Endothelial cell of umbilical vein (primary cell): ENCODE measurements at regions not wholly inside any gene's neighbourhood (a gene's known extent, or its start where the extent isn't known, plus 50 kb on each side); places are given as distances from the start of the nearest gene placed in this dataset.

Experiments used
- BruUV-seq: library from RNA; stranded (reverse); fragments of 400-500 nt; replicated peaks from 2 replicates; lab custom pipeline; 2021; lab: Mats Ljungman, UMichigan
- CTCF ChIA-PET: fragments of 300-600, 350-600 bp; sonication (Branson Sonifier 250); formaldehyde crosslinking; loops from one replicate; lab custom pipeline; 2021; ENCODE audit warnings: antibody characterized with exemption, inconsistent platforms; lab: Charles Lee
- POLR2A ChIA-PET: fragments of 300-600, 350-600 bp; sonication (Branson Sonifier 250); formaldehyde crosslinking; loops from one replicate; lab custom pipeline; 2021; ENCODE audit warnings: antibody characterized with exemption, inconsistent platforms; lab: Charles Lee
- DNase-seq: peaks from one replicate; pipeline ENCODE4 v3.0.0-alpha.2; 2011; ENCODE audit warnings: low read depth, low spot score
- FAIRE-seq: peaks from 2 replicates; lab custom pipeline; 2011; peaks lifted over from hg19 to GRCh38; lab: Jason Lieb, UNC
- H2AFZ ChIP-seq: 2 replicates; pipeline ENCODE4 v1.6.0; 2012; ENCODE audit warnings: low read depth, low read length, control low read depth, inconsistent platforms
- H3K27ac ChIP-seq: 2 replicates; pipeline ENCODE4 v1.5.1; 2011; ENCODE audit warnings: low read depth, mild to moderate bottlenecking, control low read depth, low read length, moderate library complexity; ENCODE audit not compliant: insufficient read depth
- H3K27me3 ChIP-seq, 2 experiments: 2 replicates each; pipeline versions ENCODE4 v1.6.0 to v1.6.1; 2011; ENCODE audit warnings: low read length in 2 of 2, mixed read lengths in 1 of 2; ENCODE audit not compliant: control insufficient read depth in 2 of 2, insufficient read depth in 2 of 2
- H3K36me3 ChIP-seq, 2 experiments: 2 replicates in 1 of 2; 3 replicates in 1 of 2; pipeline ENCODE4 v1.5.1; 2011; ENCODE audit warnings: low read length in 2 of 2, mild to moderate bottlenecking in 1 of 2, moderate library complexity in 1 of 2; ENCODE audit not compliant: control insufficient read depth in 2 of 2, insufficient read depth in 2 of 2; ENCODE audit errors: extremely low read depth in 1 of 2
- H3K4me1 ChIP-seq: 3 replicates; pipeline ENCODE4 v1.5.1; 2011; ENCODE audit warnings: mild to moderate bottlenecking, low read length; ENCODE audit not compliant: control insufficient read depth, insufficient read depth; ENCODE audit errors: extremely low read depth
- H3K4me2 ChIP-seq: 2 replicates; pipeline ENCODE4 v1.6.1; 2011; ENCODE audit warnings: low read length, control low read depth, mixed read lengths; ENCODE audit not compliant: insufficient read depth
- H3K4me3 ChIP-seq, 3 experiments: fragments of 200-600 bp in 1 of 3; sonication (generic), shearing (Covaris generic) in 1 of 3; replicated peaks in 1 of 3; 2 replicates each; pipeline ENCODE4 v1.5.1; 2011 to 2016; ENCODE audit warnings: control low read depth in 3 of 3, low read length in 3 of 3, mild to moderate bottlenecking in 2 of 3, inconsistent platforms in 1 of 3, low read depth in 1 of 3, moderate library complexity in 1 of 3; ENCODE audit not compliant: insufficient read depth in 1 of 3
- H3K79me2 ChIP-seq: 2 replicates; pipeline ENCODE4 v1.6.0; 2012; ENCODE audit warnings: low read length, inconsistent platforms; ENCODE audit not compliant: control insufficient read depth, insufficient read depth
- H3K9ac ChIP-seq: replicated peaks from 2 replicates; pipeline ENCODE3; 2011; ENCODE audit warnings: low read length, control low read depth; ENCODE audit not compliant: insufficient read depth; ENCODE audit errors: extremely low read depth
- H3K9me1 ChIP-seq: replicated peaks from 3 replicates; pipeline ENCODE4 v1.6.0; 2011; ENCODE audit warnings: mild to moderate bottlenecking, low read length; ENCODE audit not compliant: control insufficient read depth, insufficient read depth; ENCODE audit errors: extremely low read depth
- H3K9me3 ChIP-seq: replicated peaks from 2 replicates; pipeline ENCODE4 v1.5.1; 2012; ENCODE audit warnings: low read length, inconsistent platforms; ENCODE audit not compliant: control insufficient read depth, insufficient read depth
- H4K20me1 ChIP-seq: replicated peaks from 2 replicates; pipeline ENCODE3; 2011; ENCODE audit warnings: mild to moderate bottlenecking, low read length; ENCODE audit not compliant: control insufficient read depth, insufficient read depth; ENCODE audit errors: extremely low read depth
- CTCF ChIP-seq, 2 donors: IDR thresholded peaks; 1 replicate in 1 of 2; 2 replicates in 1 of 2; pipeline ENCODE4 v1.5.1; 2011; ENCODE audit warnings: low read length in 2 of 2, mild to moderate bottlenecking in 2 of 2, moderate library complexity in 2 of 2, control low read depth in 1 of 2, inconsistent platforms in 1 of 2, low read depth in 1 of 2; ENCODE audit not compliant: insufficient read depth in 1 of 2; ENCODE audit errors: extremely low read depth in 1 of 2
- EZH2 ChIP-seq: IDR thresholded peaks from 2 replicates; pipeline ENCODE4 v1.6.1; 2012; ENCODE audit warnings: borderline replicate concordance, low read depth, mild to moderate bottlenecking, moderate library complexity, low read length, inconsistent platforms; ENCODE audit not compliant: severe bottlenecking
- JUN ChIP-seq: IDR thresholded peaks from 2 replicates; pipeline ENCODE4 v1.6.1; 2011; ENCODE audit warnings: borderline replicate concordance, low read depth; ENCODE audit not compliant: insufficient read length, insufficient read depth
- MAX ChIP-seq: IDR thresholded peaks from 2 replicates; pipeline ENCODE4 v1.6.1; 2011; ENCODE audit not compliant: insufficient read depth, insufficient read length
- MYC ChIP-seq: IDR thresholded peaks from one replicate; pipeline ENCODE4 v1.6.1; 2011; ENCODE audit warnings: mild to moderate bottlenecking, low read depth, low read length
- POLR2A ChIP-seq: IDR thresholded peaks from 2 replicates; pipeline ENCODE4 v1.6.1; 2012; ENCODE audit warnings: low read depth, mild to moderate bottlenecking, control low read depth, low read length
- dilution Hi-C: fragments of 300-500 bp; cut with MboI; formaldehyde crosslinking; loops from one replicate; pipeline ENCODE4 v1.15.0; 2019; ENCODE audit warnings: low sequenced_read_pairs; ENCODE audit not compliant: extremely low pct_ligation_motif_present
- intact Hi-C: fragments of 100-400 bp; cut with micrococcal nuclease; formaldehyde crosslinking; loops from one replicate; pipeline ENCODE4 v1.10.0; 2022

- Histone ChIP-seq H3K4me3 (no peak overlapping the region), H3K9me3 (no peaks in the 10 kb centered on the region), H3K27ac (no peak overlapping the region), H4K20me1 (no peaks in the 10 kb centered on the region), H3K36me3 (no peaks in the 10 kb centered on the region), H3K4me1 (no peaks in the 10 kb centered on the region), H3K79me2 (no peaks in the 10 kb centered on the region), H2AFZ (no peak overlapping the region), H3K9me1 (no peaks in the 10 kb centered on the region), H3K9ac (no peak overlapping the region), H3K4me2 (no peak overlapping the region), H3K27me3 (no peaks in the 10 kb centered on the region)
- DNase-seq, result no peak
- TF ChIP-seq JUN (no peak), POLR2A (no peak), MYC (no peak), MAX (no peak), EZH2 (no peak), CTCF (IDR thresholded peaks at IDR 0.05; ENCODE audit: extremely low read depth in 1 of 2, insufficient read depth in 1 of 2, low read depth in 1 of 2, low read length in 2 of 2) (no peak)
- CTCF ChIA-PET, result no interaction called here
- intact Hi-C loops, result no loop called here
- POLR2A ChIA-PET, result no interaction called here
- dilution Hi-C loops, result no loop called here
- FAIRE-seq, result no peak
- BruUV-seq, result no TSS peak
These were observed 640.9 kb upstream of the MIR17HG start for GRCh38 chr13:90706631-90707030.

GRCh38 chr13:90708128-90708527 is 639.4 kb upstream of the MIR17HG start:
- no peak for DNase-seq
- Histone ChIP-seq H3K36me3 (no peaks in the 10 kb centered on the region), H4K20me1 (no peaks in the 10 kb centered on the region), H3K4me3 (no peak overlapping the region), H2AFZ (no peak overlapping the region), H3K4me2 (no peak overlapping the region), H3K9ac (no peak overlapping the region), H3K4me1 (no peaks in the 10 kb centered on the region), H3K27me3 (no peaks in the 10 kb centered on the region), H3K27ac (no peak overlapping the region), H3K9me1 (no peaks in the 10 kb centered on the region), H3K79me2 (no peaks in the 10 kb centered on the region), H3K9me3 (no peaks in the 10 kb centered on the region)
- ChIA-PET POLR2A (no interaction called here), CTCF (no interaction called here)
- intact Hi-C loops (no loop called here), dilution Hi-C loops (no loop called here)
- no TSS peak for BruUV-seq
- no peak for FAIRE-seq
- TF ChIP-seq MYC, result no peak
